ENCODE measurements at regions not wholly inside any gene's neighbourhood (a gene's known extent, or its start where the extent isn't known, plus 50 kb on each side); places are given as distances from the start of the nearest gene placed in this dataset.

GRCh38 chr2:19176172-19176852, 182.1 kb downstream of the OSR1 start:
- TF ChIP-seq, protein P1, sequence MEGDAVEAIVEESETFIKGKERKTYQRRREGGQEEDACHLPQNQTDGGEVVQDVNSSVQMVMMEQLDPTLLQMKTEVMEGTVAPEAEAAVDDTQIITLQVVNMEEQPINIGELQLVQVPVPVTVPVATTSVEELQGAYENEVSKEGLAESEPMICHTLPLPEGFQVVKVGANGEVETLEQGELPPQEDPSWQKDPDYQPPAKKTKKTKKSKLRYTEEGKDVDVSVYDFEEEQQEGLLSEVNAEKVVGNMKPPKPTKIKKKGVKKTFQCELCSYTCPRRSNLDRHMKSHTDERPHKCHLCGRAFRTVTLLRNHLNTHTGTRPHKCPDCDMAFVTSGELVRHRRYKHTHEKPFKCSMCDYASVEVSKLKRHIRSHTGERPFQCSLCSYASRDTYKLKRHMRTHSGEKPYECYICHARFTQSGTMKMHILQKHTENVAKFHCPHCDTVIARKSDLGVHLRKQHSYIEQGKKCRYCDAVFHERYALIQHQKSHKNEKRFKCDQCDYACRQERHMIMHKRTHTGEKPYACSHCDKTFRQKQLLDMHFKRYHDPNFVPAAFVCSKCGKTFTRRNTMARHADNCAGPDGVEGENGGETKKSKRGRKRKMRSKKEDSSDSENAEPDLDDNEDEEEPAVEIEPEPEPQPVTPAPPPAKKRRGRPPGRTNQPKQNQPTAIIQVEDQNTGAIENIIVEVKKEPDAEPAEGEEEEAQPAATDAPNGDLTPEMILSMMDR (conservative IDR thresholded peaks at IDR 0.05; ENCODE audit: low read depth, low read length): no peak
- no peak for TF ChIP-seq POLR2A (IDR thresholded peaks at IDR 0.05; ENCODE audit: low read depth, low read length)
- TF ChIP-seq USF2 (IDR thresholded peaks at IDR 0.05; ENCODE audit: low read depth, low read length): no peak
- TF ChIP-seq RAD21 (IDR thresholded peaks at IDR 0.05; ENCODE audit: low read length): no peak
- no peak for TF ChIP-seq MXI1 (IDR thresholded peaks at IDR 0.05; ENCODE audit: borderline replicate concordance, low read depth, low read length)

Data from IMR-90 (cell line).